T-helper 17 cell (primary cell): ENCODE measurements at regions not wholly inside any gene's neighbourhood (a gene's known extent, or its start where the extent isn't known, plus 50 kb on each side); places are given as distances from the start of the nearest gene placed in this dataset.

Source experiments
- ATAC-seq: fragments of 150-1000 bp; cut with Tn5 transposase; 2 replicates; pipeline ENCODE4 v1.10.0; 2021; ENCODE audit warnings: mild to moderate bottlenecking, moderate library complexity
- DNase-seq, 3 donors: peaks; one replicate each; pipeline versions ENCODE4 v3.0.0 to v3.0.0-alpha.2; 2020 to 2021
- H3K9me3 ChIP-seq: one replicate; pipeline ENCODE4 v1.7.0; 2013; ENCODE audit warnings: low read length, mild to moderate bottlenecking; ENCODE audit not compliant: control insufficient read depth, poor library complexity, severe bottlenecking
- H3K27ac Mint-ChIP-seq: one replicate; pipeline ENCODE4 v1.8.0; 2022; ENCODE audit warnings: mild to moderate bottlenecking, moderate library complexity, mixed read lengths
- H3K27me3 Mint-ChIP-seq: one replicate; pipeline ENCODE4 v1.8.0; 2022; ENCODE audit warnings: mixed read lengths
- H3K36me3 Mint-ChIP-seq: one replicate; pipeline ENCODE4 v1.8.0; 2022; ENCODE audit warnings: low read depth, mixed read lengths
- H3K4me1 Mint-ChIP-seq: one replicate; pipeline ENCODE4 v1.8.0; 2022; ENCODE audit warnings: mild to moderate bottlenecking, mixed read lengths
- H3K4me3 Mint-ChIP-seq: one replicate; pipeline ENCODE4 v1.8.0; 2022; ENCODE audit warnings: mild to moderate bottlenecking, moderate library complexity, mixed read lengths

DNA sequence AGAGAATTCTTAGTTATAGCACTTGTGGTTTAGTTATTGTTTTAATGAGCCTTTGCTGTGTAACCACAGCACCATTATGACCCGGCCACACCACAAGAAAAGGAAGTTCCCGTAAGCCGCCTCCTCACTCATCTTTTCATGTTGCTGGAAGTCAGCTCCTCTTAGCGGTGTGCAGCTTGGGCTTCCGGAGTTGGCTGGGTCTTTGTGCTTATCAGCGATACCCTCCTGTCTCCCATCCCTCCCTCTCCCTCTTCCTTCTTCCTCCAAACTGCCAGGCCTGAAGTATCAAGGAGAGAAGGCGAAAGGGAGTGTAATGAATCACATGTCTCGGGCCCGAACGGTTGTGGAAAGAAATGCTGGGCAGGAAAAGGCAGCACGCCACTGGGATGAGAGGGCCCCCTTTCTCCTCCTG lies 353.5 kb downstream of the MCTP2 start:
- Mint-ChIP-seq H3K4me1 (peaks cover 20% of the 10 kb centered on the region), H3K27me3 (peaks cover 64% of the 10 kb centered on the region), H3K27ac (no peak overlapping the region), H3K36me3 (no peaks in the 10 kb centered on the region), H3K4me3 (peak overlapping the region; percentile 66)
- DNase-seq (peak in 1 of 3 donors; percentile 9), ATAC-seq (peak; percentile 95)
- H3K9me3 ChIP-seq: no peaks in the 10 kb centered on the region

- peaks cover 62% of the 10 kb centered on the region for H3K27me3 Mint-ChIP-seq
- H3K9me3 ChIP-seq: no peaks in the 10 kb centered on the region
- ATAC-seq (no peak), DNase-seq (no peak)
- peaks cover 20% of the 10 kb centered on the region for H3K4me1 Mint-ChIP-seq
- no peaks in the 10 kb centered on the region for H3K36me3 Mint-ChIP-seq
- no peak overlapping the region for H3K27ac Mint-ChIP-seq
- no peak overlapping the region for H3K4me3 Mint-ChIP-seq
Observed at GRCh38 chr15:94586099-94586498, 354.7 kb downstream of the MCTP2 start.

DNA sequence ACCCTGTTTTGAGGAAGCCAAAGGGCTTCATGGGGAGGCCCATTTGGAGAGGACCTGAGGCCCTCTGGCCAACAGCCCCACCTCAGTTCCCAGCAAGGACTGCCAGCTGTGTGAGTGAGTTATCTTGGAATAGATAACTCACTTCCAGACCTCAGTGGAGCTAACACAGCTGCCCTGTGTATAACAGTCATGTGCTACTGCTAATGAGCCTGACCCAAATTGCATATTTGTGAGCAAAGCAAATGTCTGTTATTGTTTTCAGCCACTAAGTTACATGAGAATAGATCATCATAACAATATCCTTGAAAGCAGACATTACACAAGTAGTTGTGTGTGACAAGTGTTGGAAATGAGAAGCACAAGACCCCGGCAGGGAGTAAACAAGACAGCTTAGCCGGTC lies 355.8 kb downstream of the MCTP2 start:
- H3K27ac Mint-ChIP-seq: no peak overlapping the region
- no peak for ATAC-seq
- H3K36me3 Mint-ChIP-seq: no peaks in the 10 kb centered on the region
- H3K4me1 Mint-ChIP-seq: peaks cover 20% of the 10 kb centered on the region
- H3K4me3 Mint-ChIP-seq: no peak overlapping the region
- peaks cover 53% of the 10 kb centered on the region for H3K27me3 Mint-ChIP-seq
- H3K9me3 ChIP-seq: no peaks in the 10 kb centered on the region
- no peak for DNase-seq

DNA sequence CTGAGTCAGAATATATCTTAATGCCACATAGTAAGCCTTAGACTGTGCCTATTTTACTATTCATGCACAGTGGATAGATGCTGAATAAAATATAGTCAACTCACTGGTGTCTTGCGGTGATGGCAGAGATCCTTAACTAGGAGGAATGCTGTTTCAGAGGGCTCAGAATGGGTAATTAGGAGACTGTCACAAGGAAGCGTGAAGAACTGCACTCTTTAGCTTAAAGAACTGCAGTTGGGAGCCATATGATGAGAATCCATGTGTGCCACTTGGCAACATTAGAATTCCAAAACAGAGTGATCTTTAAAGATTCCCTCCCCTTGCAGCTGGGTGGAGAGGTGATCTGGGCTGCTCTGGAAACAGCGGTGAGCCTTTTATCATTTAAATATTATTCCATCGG lies 357.6 kb downstream of the MCTP2 start:
- no peak for DNase-seq
- H3K9me3 ChIP-seq: no peaks in the 10 kb centered on the region
- no peak overlapping the region for H3K27ac Mint-ChIP-seq
- H3K36me3 Mint-ChIP-seq: no peaks in the 10 kb centered on the region
- peaks cover 49% of the 10 kb centered on the region for H3K27me3 Mint-ChIP-seq
- H3K4me3 Mint-ChIP-seq: no peak overlapping the region
- ATAC-seq: no peak
- H3K4me1 Mint-ChIP-seq: peaks cover 17% of the 10 kb centered on the region

GRCh38 chr15:94592495-94592894 lies 361.1 kb downstream of the MCTP2 start:
- no peak overlapping the region for H3K27ac Mint-ChIP-seq
- H3K4me1 Mint-ChIP-seq: no peaks in the 10 kb centered on the region
- ATAC-seq: no peak
- H3K36me3 Mint-ChIP-seq: peaks cover 3% of the 10 kb centered on the region
- H3K4me3 Mint-ChIP-seq: no peak overlapping the region
- H3K27me3 Mint-ChIP-seq: peaks cover 50% of the 10 kb centered on the region
- no peaks in the 10 kb centered on the region for H3K9me3 ChIP-seq
- no peak for DNase-seq

DNA sequence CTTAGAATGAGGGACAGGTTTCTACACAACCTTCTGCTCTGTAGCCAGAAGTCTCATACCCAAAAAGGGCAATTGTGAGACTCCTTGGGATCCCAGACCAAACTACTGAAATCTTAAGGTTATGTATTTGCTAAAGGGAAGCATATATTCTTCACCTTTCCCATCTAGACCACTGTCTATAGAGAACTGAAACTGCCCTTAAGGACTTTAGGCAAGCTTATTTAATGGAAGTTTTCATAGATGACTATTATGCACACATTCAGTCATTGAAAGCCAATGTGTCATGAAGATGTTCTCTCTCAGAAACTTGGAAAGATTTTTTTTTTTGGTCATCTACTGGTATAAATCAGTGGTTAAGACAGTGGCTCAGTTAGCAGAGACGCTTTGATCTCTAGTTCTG lies 365.3 kb downstream of the MCTP2 start:
- H3K27me3 Mint-ChIP-seq: peaks cover 40% of the 10 kb centered on the region
- no peak overlapping the region for H3K4me3 Mint-ChIP-seq
- H3K9me3 ChIP-seq: no peaks in the 10 kb centered on the region

GRCh38 chr15:94600505-94600904 lies 369.1 kb downstream of the MCTP2 start:
- H3K4me1 Mint-ChIP-seq: no peaks in the 10 kb centered on the region
- H3K27ac Mint-ChIP-seq: no peak overlapping the region
- peaks cover 36% of the 10 kb centered on the region for H3K27me3 Mint-ChIP-seq
- H3K36me3 Mint-ChIP-seq: peaks cover 3% of the 10 kb centered on the region
- no peak for ATAC-seq
- H3K4me3 Mint-ChIP-seq: no peak overlapping the region
- no peak for DNase-seq
- H3K9me3 ChIP-seq: no peaks in the 10 kb centered on the region

More for the DNA sequence above, 365.3 kb downstream of the MCTP2 start:
- Mint-ChIP-seq H3K36me3 (peaks cover 3% of the 10 kb centered on the region), H3K4me1 (no peaks in the 10 kb centered on the region), H3K27ac (no peak overlapping the region)
- DNase-seq: no peak
- ATAC-seq: no peak

DNA sequence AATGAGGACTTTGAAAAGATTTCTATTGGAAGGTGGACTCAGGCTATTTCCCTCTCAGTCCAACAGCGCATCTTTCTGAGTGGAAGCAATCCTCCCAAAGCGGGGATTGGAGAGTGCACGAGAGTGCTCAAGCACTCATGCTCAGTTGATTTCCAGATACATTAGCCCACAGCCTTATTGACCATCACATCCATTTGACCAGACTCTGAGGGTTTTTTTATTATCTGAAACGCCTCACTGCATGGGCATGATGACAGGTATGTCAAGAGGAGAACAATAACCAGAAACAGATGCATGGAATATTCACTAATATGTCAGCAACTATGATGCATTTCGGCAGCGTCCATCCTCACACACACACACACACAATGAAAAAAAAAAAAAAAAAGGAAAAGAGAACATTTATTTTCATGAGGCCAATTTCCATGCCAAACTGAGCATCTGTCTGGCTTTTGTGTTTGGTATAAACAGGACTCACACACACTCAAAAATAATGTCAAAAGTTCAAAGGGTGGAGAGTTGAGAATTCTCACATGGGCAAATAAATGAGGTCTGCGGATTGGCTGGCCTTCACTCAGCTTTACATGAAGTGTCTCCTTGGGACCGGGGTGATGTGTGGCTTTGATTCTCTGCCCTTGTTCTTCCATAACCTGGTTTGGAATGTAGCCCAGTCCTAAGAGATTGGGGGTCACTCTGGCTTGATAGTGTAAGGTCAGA lies 371.6 kb downstream of the MCTP2 start:
- Mint-ChIP-seq H3K4me3 (no peak overlapping the region), H3K36me3 (no peaks in the 10 kb centered on the region), H3K27ac (no peak overlapping the region), H3K27me3 (peaks cover 25% of the 10 kb centered on the region), H3K4me1 (peaks cover 3% of the 10 kb centered on the region)
- H3K9me3 ChIP-seq: no peaks in the 10 kb centered on the region
- ATAC-seq (no peak), DNase-seq (no peak)

DNA sequence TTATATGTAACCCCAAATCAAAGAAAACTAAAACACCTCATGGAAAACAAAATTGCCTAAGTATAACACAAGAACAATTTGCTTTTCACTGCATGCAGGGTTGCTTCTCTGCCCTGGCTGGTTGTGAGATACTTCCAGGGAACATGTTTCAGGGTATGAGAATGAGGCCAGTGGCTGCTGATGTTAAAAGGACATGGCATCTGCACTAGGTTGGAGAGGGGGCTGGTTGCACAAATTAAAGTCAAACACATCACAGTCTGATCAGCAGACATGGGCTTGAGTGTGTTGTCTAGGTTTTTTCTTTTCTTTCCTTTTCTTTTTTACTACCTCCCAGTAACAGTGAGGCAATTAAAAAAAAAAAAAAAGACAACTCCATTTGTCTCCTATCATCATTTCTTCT lies 374.9 kb downstream of the MCTP2 start:
- Mint-ChIP-seq H3K27ac (no peak overlapping the region), H3K36me3 (no peaks in the 10 kb centered on the region), H3K27me3 (peaks cover 18% of the 10 kb centered on the region), H3K4me1 (peaks cover 3% of the 10 kb centered on the region), H3K4me3 (no peak overlapping the region)
- no peak for DNase-seq
- no peaks in the 10 kb centered on the region for H3K9me3 ChIP-seq
- ATAC-seq: no peak

DNA sequence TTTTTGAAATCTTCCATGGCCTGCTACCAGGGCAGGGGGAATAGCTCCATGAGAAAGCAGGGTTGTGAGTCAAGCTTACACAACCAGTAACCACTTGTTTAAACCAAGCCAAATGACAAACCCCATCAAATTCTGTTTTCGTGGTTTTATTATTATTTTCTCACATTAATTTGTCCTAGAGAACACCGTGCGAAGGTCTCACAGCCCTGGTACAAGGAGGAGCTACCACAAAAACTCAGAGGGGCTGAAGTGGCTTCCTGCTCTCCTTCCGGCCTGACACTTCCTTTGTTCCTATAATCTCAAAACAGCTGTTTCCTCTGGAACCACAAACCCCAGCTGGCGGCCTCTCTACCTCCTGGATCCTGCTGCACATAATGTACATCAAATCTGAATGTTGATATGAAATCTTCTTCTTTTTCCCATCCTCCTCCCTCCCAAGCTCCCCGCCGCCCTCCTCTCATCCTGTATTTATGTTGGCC lies 375.9 kb downstream of the MCTP2 start:
- Mint-ChIP-seq H3K27me3 (peaks cover 19% of the 10 kb centered on the region), H3K4me3 (no peak overlapping the region)

GRCh38 chr15:94610069-94610468 lies 378.7 kb downstream of the MCTP2 start:
- Mint-ChIP-seq H3K27ac (no peak overlapping the region), H3K27me3 (peaks cover 32% of the 10 kb centered on the region), H3K4me3 (no peak overlapping the region), H3K36me3 (no peaks in the 10 kb centered on the region), H3K4me1 (peaks cover 3% of the 10 kb centered on the region)
- ATAC-seq (peak; percentile 27), DNase-seq (no peak)
- H3K9me3 ChIP-seq: no peaks in the 10 kb centered on the region

More for the DNA sequence above, 375.9 kb downstream of the MCTP2 start:
- Mint-ChIP-seq H3K27ac (no peak overlapping the region), H3K36me3 (no peaks in the 10 kb centered on the region), H3K4me1 (peaks cover 3% of the 10 kb centered on the region)
- no peaks in the 10 kb centered on the region for H3K9me3 ChIP-seq
- DNase-seq (no peak), ATAC-seq (no peak)

GRCh38 chr15:94610485-94610884 lies 379.1 kb downstream of the MCTP2 start:
- no peak overlapping the region for H3K27ac Mint-ChIP-seq
- peaks cover 3% of the 10 kb centered on the region for H3K4me1 Mint-ChIP-seq
- no peak for ATAC-seq
- no peak for DNase-seq
- peaks cover 33% of the 10 kb centered on the region for H3K27me3 Mint-ChIP-seq
- H3K9me3 ChIP-seq: no peaks in the 10 kb centered on the region
- H3K36me3 Mint-ChIP-seq: no peaks in the 10 kb centered on the region
- H3K4me3 Mint-ChIP-seq: no peak overlapping the region

DNA sequence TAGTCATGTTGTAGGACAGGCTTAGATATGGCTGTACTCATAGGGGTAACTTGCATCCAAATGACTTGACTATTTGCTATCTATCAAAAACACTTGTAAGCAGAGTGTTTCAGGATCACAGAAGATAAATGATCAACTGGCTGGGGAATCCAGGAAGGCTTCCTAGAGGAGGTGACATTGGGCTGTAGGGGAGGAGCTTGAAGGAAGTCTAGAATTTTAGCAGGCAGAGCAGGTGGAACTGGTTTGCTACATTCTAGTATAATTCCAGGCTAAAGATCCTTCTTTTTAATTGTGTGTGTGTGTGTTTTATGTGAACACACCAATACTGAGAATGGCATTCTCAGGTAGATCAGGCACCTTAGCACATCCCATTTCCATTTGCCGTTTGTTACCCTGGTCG lies 380.3 kb downstream of the MCTP2 start:
- H3K27ac Mint-ChIP-seq: no peak overlapping the region
- peaks cover 32% of the 10 kb centered on the region for H3K27me3 Mint-ChIP-seq
- ATAC-seq (no peak), DNase-seq (no peak)
- no peaks in the 10 kb centered on the region for H3K36me3 Mint-ChIP-seq
- no peak overlapping the region for H3K4me3 Mint-ChIP-seq
- H3K9me3 ChIP-seq: no peaks in the 10 kb centered on the region
- H3K4me1 Mint-ChIP-seq: peaks cover 3% of the 10 kb centered on the region

DNA sequence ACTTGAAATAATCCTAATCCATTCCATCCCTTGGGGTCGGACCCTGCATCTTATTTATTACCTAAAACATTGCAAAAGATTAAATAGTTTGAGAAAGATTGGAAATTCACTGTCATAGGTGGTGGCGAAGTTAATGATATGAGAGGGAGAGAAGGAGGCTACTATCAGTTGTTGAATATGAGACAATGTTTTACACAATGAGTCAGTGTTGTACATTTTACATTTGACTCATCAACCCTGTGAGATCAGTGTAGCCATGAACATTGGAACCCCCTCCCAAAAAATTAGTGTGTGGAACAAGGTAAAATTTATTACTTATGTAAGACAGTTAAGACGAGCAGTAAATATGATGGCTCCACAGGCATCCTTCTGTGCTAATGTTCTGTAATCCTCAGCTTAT lies 384.3 kb downstream of the MCTP2 start:
- Mint-ChIP-seq H3K27me3 (peaks cover 29% of the 10 kb centered on the region), H3K36me3 (no peaks in the 10 kb centered on the region), H3K27ac (no peak overlapping the region), H3K4me3 (no peak overlapping the region), H3K4me1 (no peaks in the 10 kb centered on the region)
- DNase-seq (no peak), ATAC-seq (no peak)
- H3K9me3 ChIP-seq: no peaks in the 10 kb centered on the region
